ENCODE measurements at regions not wholly inside any gene's neighbourhood (a gene's known extent, or its start where the extent isn't known, plus 50 kb on each side); places are given as distances from the start of the nearest gene placed in this dataset.

DNA sequence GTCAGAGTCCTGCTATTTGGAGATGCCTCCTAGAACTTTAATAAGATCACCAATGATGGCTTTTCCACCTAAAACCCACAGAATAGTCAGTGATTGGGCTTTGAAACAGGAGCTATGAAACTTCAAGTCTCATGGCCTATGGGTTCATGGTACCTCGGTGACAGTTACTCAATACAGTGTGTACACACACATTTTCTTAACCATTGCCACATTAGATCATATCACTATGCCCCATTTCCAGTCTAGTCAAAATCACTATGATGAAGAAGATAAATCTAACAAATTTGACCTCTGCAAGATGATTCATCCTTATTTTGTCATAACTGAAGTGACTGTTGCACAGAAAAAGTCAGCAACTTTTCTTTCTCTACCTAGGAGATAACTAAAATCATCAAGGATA, 86.8 kb upstream of the OR13F1 start:
- 34% methylated on average over 1 of the region's 1 CpG for WGBS (ENCODE audit: low lambda C conversion rate, missing lambda C conversion rate)
- Histone ChIP-seq H3K9me3 (ENCODE audit: low read depth) (no peaks in the 10 kb centered on the region), H3K27me3 (no peaks in the 10 kb centered on the region), H3K36me3 (replicated peaks; ENCODE audit: insufficient read depth, low read depth) (no peaks in the 10 kb centered on the region), H3K4me3 (no peak overlapping the region), H3K9me2 (replicated peaks; ENCODE audit: insufficient read depth) (no peaks in the 10 kb centered on the region), H4K20me1 (ENCODE audit: insufficient read depth, poor library complexity, severe bottlenecking) (no peaks in the 10 kb centered on the region), H2AFZ (no peak overlapping the region), H3K79me2 (no peaks in the 10 kb centered on the region), H3K4me1 (ENCODE audit: insufficient read depth) (no peaks in the 10 kb centered on the region), H3K4me2 (no peak overlapping the region), H3K27ac (no peak overlapping the region)
- no peak for DNase-seq (ENCODE audit: low spot score)
- TF ChIP-seq EZH2 (IDR thresholded peaks at IDR 0.05; ENCODE audit: borderline replicate concordance) = no peak

- H3K4me3 ChIP-seq = no peak overlapping the region
- H3K4me2 ChIP-seq = no peak overlapping the region
- H3K79me2 ChIP-seq = no peaks in the 10 kb centered on the region
- no peaks in the 10 kb centered on the region for H3K4me1 ChIP-seq (ENCODE audit: insufficient read depth)
- TF ChIP-seq EZH2phosphoT487 (IDR thresholded peaks at IDR 0.05; ENCODE audit: low read depth, severe bottlenecking, unreplicated experiment) (no peak), EZH2 (IDR thresholded peaks at IDR 0.05; ENCODE audit: borderline replicate concordance) (no peak)
- TF ChIP-seq, protein P1, sequence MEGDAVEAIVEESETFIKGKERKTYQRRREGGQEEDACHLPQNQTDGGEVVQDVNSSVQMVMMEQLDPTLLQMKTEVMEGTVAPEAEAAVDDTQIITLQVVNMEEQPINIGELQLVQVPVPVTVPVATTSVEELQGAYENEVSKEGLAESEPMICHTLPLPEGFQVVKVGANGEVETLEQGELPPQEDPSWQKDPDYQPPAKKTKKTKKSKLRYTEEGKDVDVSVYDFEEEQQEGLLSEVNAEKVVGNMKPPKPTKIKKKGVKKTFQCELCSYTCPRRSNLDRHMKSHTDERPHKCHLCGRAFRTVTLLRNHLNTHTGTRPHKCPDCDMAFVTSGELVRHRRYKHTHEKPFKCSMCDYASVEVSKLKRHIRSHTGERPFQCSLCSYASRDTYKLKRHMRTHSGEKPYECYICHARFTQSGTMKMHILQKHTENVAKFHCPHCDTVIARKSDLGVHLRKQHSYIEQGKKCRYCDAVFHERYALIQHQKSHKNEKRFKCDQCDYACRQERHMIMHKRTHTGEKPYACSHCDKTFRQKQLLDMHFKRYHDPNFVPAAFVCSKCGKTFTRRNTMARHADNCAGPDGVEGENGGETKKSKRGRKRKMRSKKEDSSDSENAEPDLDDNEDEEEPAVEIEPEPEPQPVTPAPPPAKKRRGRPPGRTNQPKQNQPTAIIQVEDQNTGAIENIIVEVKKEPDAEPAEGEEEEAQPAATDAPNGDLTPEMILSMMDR (IDR thresholded peaks at IDR 0.05; ENCODE audit: poor library complexity) = no peak
- no peaks in the 10 kb centered on the region for H4K20me1 ChIP-seq (ENCODE audit: insufficient read depth, poor library complexity, severe bottlenecking)
- no peaks in the 10 kb centered on the region for H3K36me3 ChIP-seq (replicated peaks; ENCODE audit: insufficient read depth, low read depth)
- whole genome bisulfite sequencing (ENCODE audit: low lambda C conversion rate, missing lambda C conversion rate) = 65% methylated on average over 2 of the region's 2 CpGs
- no peaks in the 10 kb centered on the region for H3K9me2 ChIP-seq (replicated peaks; ENCODE audit: insufficient read depth)
- no peak overlapping the region for H2AFZ ChIP-seq
- no peak for DNase-seq (ENCODE audit: low spot score)
- no peak overlapping the region for H3K27ac ChIP-seq
- H3K9me3 ChIP-seq (ENCODE audit: low read depth) = no peaks in the 10 kb centered on the region
- no peaks in the 10 kb centered on the region for H3K27me3 ChIP-seq
These were observed 75.0 kb upstream of the OR13F1 start for GRCh38 chr9:104429031-104429546.

DNA sequence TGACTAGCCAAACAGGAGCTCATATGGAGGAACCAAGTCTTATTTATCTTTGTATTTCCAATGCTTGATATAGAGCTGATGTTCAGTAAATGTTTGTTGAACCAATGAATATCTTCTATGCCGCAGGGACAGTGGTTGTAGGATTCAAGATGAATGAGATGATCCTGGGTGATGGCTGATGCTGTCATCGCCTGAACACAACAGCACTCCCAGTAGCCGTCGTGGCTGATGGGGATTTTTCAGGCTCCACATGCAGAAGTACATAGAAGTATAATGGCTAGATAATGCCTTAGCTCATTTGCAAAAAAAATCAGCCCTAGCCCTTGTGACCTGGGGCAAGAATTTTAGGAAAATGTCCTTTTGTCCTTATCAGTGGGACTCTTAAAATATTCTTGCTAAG, 69.0 kb upstream of the OR13F1 start:
- DNase-seq (ENCODE audit: low spot score) = no peak
- H3K79me2 ChIP-seq = no peaks in the 10 kb centered on the region
- no peaks in the 10 kb centered on the region for H3K27me3 ChIP-seq
- H2AFZ ChIP-seq = no peak overlapping the region
- H3K9me2 ChIP-seq (replicated peaks; ENCODE audit: insufficient read depth) = no peaks in the 10 kb centered on the region
- TF ChIP-seq EZH2phosphoT487 (IDR thresholded peaks at IDR 0.05; ENCODE audit: low read depth, severe bottlenecking, unreplicated experiment) (no peak), EZH2 (IDR thresholded peaks at IDR 0.05; ENCODE audit: borderline replicate concordance) (no peak)
- TF ChIP-seq, protein P1 (IDR thresholded peaks at IDR 0.05; ENCODE audit: poor library complexity) = no peak
- no peak overlapping the region for H3K4me3 ChIP-seq
- H3K4me2 ChIP-seq = no peak overlapping the region
- H3K36me3 ChIP-seq (replicated peaks; ENCODE audit: insufficient read depth, low read depth) = no peaks in the 10 kb centered on the region
- no peaks in the 10 kb centered on the region for H3K9me3 ChIP-seq (ENCODE audit: low read depth)
- H3K27ac ChIP-seq = no peak overlapping the region
- H4K20me1 ChIP-seq (ENCODE audit: insufficient read depth, poor library complexity, severe bottlenecking) = no peaks in the 10 kb centered on the region
- no peaks in the 10 kb centered on the region for H3K4me1 ChIP-seq (ENCODE audit: insufficient read depth)
- WGBS (ENCODE audit: low lambda C conversion rate, missing lambda C conversion rate) = 69% methylated on average over 4 of the region's 4 CpGs

- Histone ChIP-seq H3K4me3 (no peak overlapping the region), H3K9me3 (ENCODE audit: low read depth) (no peaks in the 10 kb centered on the region), H3K4me1 (ENCODE audit: insufficient read depth) (no peaks in the 10 kb centered on the region), H4K20me1 (ENCODE audit: insufficient read depth, poor library complexity, severe bottlenecking) (no peaks in the 10 kb centered on the region), H3K4me2 (no peak overlapping the region), H3K36me3 (replicated peaks; ENCODE audit: insufficient read depth, low read depth) (no peaks in the 10 kb centered on the region), H2AFZ (no peak overlapping the region), H3K79me2 (no peaks in the 10 kb centered on the region), H3K27me3 (no peaks in the 10 kb centered on the region), H3K9me2 (replicated peaks; ENCODE audit: insufficient read depth) (no peaks in the 10 kb centered on the region), H3K27ac (no peak overlapping the region)
- WGBS (ENCODE audit: low lambda C conversion rate, missing lambda C conversion rate) = 77% methylated on average over 5 of the region's 5 CpGs
- DNase-seq (ENCODE audit: low spot score) = no peak
- TF ChIP-seq, protein P1 (IDR thresholded peaks at IDR 0.05; ENCODE audit: poor library complexity) = no peak
- TF ChIP-seq EZH2phosphoT487 (IDR thresholded peaks at IDR 0.05; ENCODE audit: low read depth, severe bottlenecking, unreplicated experiment) (no peak), EZH2 (IDR thresholded peaks at IDR 0.05; ENCODE audit: borderline replicate concordance) (no peak)
These were observed 56.0 kb upstream of the OR13F1 start for GRCh38 chr9:104448036-104448435.

Measured in hepatocyte (in vitro differentiated cells).